Fibroblast of lung (primary cell): ENCODE measurements at regions not wholly inside any gene's neighbourhood (a gene's known extent, or its start where the extent isn't known, plus 50 kb on each side); places are given as distances from the start of the nearest gene placed in this dataset.

ENCODE experiments used
- EZH2 ChIP-seq: IDR thresholded peaks from 2 replicates; pipeline ENCODE4 v1.5.1; 2012; ENCODE audit warnings: low read length, control low read depth, mild to moderate bottlenecking; ENCODE audit errors: missing control alignments
- TF ChIP-seq, protein P1 (sequence below), 2 donors: IDR thresholded peaks in 1 of 2; conservative IDR thresholded peaks in 1 of 2; 1 replicate in 1 of 2; 2 replicates in 1 of 2; pipeline ENCODE4 v1.5.1; 2011 to 2012; ENCODE audit warnings: low read length in 2 of 2, control low read depth in 1 of 2, inconsistent platforms in 1 of 2, low read depth in 1 of 2, mild to moderate bottlenecking in 1 of 2

DNA sequence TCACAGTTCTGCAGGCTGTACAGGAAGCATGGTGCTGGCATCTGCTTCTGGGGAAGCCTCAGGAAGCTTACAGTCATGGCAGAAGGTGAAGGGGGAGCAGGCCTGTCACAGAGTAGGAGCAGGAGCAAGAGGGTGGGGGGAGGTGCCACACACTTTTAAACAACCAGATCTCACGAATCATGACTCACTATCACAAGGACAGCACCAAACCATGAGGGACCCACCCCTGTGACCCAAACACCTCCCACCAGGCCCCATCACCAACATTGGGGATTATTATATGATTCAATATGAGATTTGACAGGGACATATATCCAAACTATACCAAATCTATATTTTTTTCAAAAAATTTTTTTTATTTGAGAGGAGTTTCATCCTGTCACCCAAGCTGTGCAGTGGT, 51.0 kb upstream of the GLS start:
- TF ChIP-seq, protein P1, sequence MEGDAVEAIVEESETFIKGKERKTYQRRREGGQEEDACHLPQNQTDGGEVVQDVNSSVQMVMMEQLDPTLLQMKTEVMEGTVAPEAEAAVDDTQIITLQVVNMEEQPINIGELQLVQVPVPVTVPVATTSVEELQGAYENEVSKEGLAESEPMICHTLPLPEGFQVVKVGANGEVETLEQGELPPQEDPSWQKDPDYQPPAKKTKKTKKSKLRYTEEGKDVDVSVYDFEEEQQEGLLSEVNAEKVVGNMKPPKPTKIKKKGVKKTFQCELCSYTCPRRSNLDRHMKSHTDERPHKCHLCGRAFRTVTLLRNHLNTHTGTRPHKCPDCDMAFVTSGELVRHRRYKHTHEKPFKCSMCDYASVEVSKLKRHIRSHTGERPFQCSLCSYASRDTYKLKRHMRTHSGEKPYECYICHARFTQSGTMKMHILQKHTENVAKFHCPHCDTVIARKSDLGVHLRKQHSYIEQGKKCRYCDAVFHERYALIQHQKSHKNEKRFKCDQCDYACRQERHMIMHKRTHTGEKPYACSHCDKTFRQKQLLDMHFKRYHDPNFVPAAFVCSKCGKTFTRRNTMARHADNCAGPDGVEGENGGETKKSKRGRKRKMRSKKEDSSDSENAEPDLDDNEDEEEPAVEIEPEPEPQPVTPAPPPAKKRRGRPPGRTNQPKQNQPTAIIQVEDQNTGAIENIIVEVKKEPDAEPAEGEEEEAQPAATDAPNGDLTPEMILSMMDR (conservative IDR thresholded peaks at IDR 0.05 in 1 of 2, IDR thresholded peaks at IDR 0.05 in 1 of 2; ENCODE audit: low read depth in 1 of 2, low read length in 2 of 2) = no peak
- no peak for TF ChIP-seq EZH2
